GM12873 (cell line): ENCODE measurements at regions not wholly inside any gene's neighbourhood (a gene's known extent, or its start where the extent isn't known, plus 50 kb on each side); places are given as distances from the start of the nearest gene placed in this dataset.

Experiments
- CTCF ChIP-seq: IDR thresholded peaks from 2 replicates; pipeline ENCODE4 v1.5.1; 2012; ENCODE audit warnings: low read depth, mild to moderate bottlenecking, moderate library complexity, low read length, control low read depth; ENCODE audit not compliant: insufficient read depth; ENCODE audit errors: missing control alignments

- TF ChIP-seq CTCF = no peak
Measured at GRCh38 chr3:107432646-107433045, 55.4 kb downstream of the CCDC54 start.

- TF ChIP-seq CTCF = no peak
Measured at GRCh38 chr3:107436029-107436428, 58.8 kb downstream of the CCDC54 start.

- TF ChIP-seq CTCF = no peak
Measured at GRCh38 chr3:107438671-107439070, 61.4 kb downstream of the CCDC54 start.

- TF ChIP-seq CTCF = no peak
Measured at GRCh38 chr3:107441617-107442016, 64.4 kb downstream of the CCDC54 start.

GRCh38 chr3:107443461-107443860, 66.2 kb downstream of the CCDC54 start:
- no peak for TF ChIP-seq CTCF

GRCh38 chr3:107446706-107447105, 69.5 kb downstream of the CCDC54 start:
- no peak for TF ChIP-seq CTCF

- no peak for TF ChIP-seq CTCF
Measured at GRCh38 chr3:107450254-107450893, 72.4 kb upstream of the BBX start.

- TF ChIP-seq CTCF = no peak
Measured at GRCh38 chr3:107452436-107452835, 70.3 kb upstream of the BBX start.
